Upper lobe of left lung (tissue), 6 donors: ENCODE measurements at regions not wholly inside any gene's neighbourhood (a gene's known extent, or its start where the extent isn't known, plus 50 kb on each side); places are given as distances from the start of the nearest gene placed in this dataset.
"Not testable (repeated sequence)": the region's sequence is repeated elsewhere in the genome, so short reads cannot be mapped to it uniquely, and the experiment has no call there.

Experiments
- ATAC-seq, 2 donors: fragments of 200-7000 bp; cut with Tn5 transposase; one replicate each; pipeline ENCODE4 v1.9.1; 2022; ENCODE audit warnings: mild to moderate bottlenecking in 2 of 2, moderate library complexity in 2 of 2; ENCODE audit not compliant: low FRiP score in 2 of 2
- DNase-seq, 2 donors: peaks; one replicate each; pipeline ENCODE4 v3.0.0-alpha.2; 2019 to 2020
- H3K27ac ChIP-seq, 4 donors: fragments of 200-600 bp; sonication (generic); one replicate each; pipeline ENCODE4 v1.5.1; 2016 to 2019
- H3K27me3 ChIP-seq, 4 donors: fragments of 200-600 bp; sonication (generic); one replicate each; pipeline ENCODE4 v1.5.1; 2017 to 2019
- H3K36me3 ChIP-seq, 4 donors: fragments of 200-600 bp; sonication (generic); one replicate each; pipeline ENCODE4 v1.5.1; 2016 to 2019
- H3K4me1 ChIP-seq, 4 donors: fragments of 200-600 bp; sonication (generic); one replicate each; pipeline ENCODE4 v1.5.1; 2018 to 2019
- H3K4me3 ChIP-seq, 4 donors: fragments of 200-600 bp; sonication (generic); one replicate each; pipeline ENCODE4 v1.5.1; 2017 to 2019; ENCODE audit warnings: mild to moderate bottlenecking in 2 of 4, moderate library complexity in 1 of 4
- H3K9me3 ChIP-seq, 4 donors: fragments of 200-600 bp; sonication (generic); one replicate each; pipeline ENCODE4 v1.5.1; 2018 to 2019
- EP300 ChIP-seq, 4 donors: sonication (generic); formaldehyde crosslinking; IDR thresholded peaks; one replicate each; pipeline ENCODE4 v1.5.1; 2017; ENCODE audit warnings: antibody characterized with exemption in 4 of 4, control low read depth in 2 of 4
- POLR2A ChIP-seq, 4 donors: fragments of 450-650 bp; IDR thresholded peaks; one replicate each; pipeline ENCODE4 v1.5.1; 2016 to 2017; ENCODE audit warnings: antibody characterized with exemption in 4 of 4, mild to moderate bottlenecking in 2 of 4
- POLR2AphosphoS5 ChIP-seq, 2 donors: sonication (generic); formaldehyde crosslinking; IDR thresholded peaks; one replicate each; pipeline ENCODE4 v1.5.1; 2017; ENCODE audit warnings: antibody characterized with exemption in 2 of 2
- whole genome bisulfite sequencing, 2 donors: methylation state at CpG; one replicate each; pipeline ENCODE4 v1.1.5; 2017 to 2018; 5-methylcytosine and 5-hydroxymethylcytosine counted together
- TF ChIP-seq, protein P1 (sequence below), 6 experiments: fragments of 450-650 bp in 4 of 6; fragments of 200-600 bp in 2 of 6; sonication (generic) in 2 of 6; IDR thresholded peaks; one replicate each; pipeline ENCODE4 v1.5.1; 2016 to 2019; ENCODE audit warnings: antibody characterized with exemption in 6 of 6
- donor health status: DM: no; HTN: no; CAD: no; lungs with moderate emphysema.
- donor health status: DM: no; HTN: yes; CAD: no; lungs with severe emphysema.

DNA sequence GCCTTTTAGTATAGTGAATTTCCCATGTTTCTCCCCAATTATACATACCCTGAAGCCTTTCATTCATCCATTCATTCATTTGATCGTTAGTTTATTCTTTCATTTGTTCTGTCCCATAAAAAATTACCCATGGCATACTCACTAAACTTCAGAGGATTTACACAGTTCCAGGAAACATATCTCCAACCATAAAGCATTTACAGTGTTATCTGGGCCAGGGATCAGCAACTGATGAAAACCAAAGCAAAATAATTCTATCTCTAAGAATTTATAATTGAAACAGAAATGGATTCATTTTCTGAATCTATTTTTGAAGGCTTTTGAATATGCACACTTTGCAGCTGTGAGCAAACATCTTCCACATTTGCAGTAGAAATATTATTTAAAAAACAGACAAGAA lies 547.7 kb downstream of the KCNJ2 start:
- no peak overlapping the region for H3K27ac ChIP-seq
- DNase-seq: no peak
- no peaks in the 10 kb centered on the region for H3K9me3 ChIP-seq
- no peaks in the 10 kb centered on the region for H3K36me3 ChIP-seq
- no peak for TF ChIP-seq EP300 (IDR thresholded peaks at IDR 0.05)
- no peak for TF ChIP-seq POLR2A (IDR thresholded peaks at IDR 0.05)
- no peak for TF ChIP-seq POLR2AphosphoS5 (IDR thresholded peaks at IDR 0.05)
- TF ChIP-seq, protein P1, sequence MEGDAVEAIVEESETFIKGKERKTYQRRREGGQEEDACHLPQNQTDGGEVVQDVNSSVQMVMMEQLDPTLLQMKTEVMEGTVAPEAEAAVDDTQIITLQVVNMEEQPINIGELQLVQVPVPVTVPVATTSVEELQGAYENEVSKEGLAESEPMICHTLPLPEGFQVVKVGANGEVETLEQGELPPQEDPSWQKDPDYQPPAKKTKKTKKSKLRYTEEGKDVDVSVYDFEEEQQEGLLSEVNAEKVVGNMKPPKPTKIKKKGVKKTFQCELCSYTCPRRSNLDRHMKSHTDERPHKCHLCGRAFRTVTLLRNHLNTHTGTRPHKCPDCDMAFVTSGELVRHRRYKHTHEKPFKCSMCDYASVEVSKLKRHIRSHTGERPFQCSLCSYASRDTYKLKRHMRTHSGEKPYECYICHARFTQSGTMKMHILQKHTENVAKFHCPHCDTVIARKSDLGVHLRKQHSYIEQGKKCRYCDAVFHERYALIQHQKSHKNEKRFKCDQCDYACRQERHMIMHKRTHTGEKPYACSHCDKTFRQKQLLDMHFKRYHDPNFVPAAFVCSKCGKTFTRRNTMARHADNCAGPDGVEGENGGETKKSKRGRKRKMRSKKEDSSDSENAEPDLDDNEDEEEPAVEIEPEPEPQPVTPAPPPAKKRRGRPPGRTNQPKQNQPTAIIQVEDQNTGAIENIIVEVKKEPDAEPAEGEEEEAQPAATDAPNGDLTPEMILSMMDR (IDR thresholded peaks at IDR 0.05): no peak
- H3K27me3 ChIP-seq: no peaks in the 10 kb centered on the region
- ATAC-seq: no peak
- H3K4me3 ChIP-seq: no peak overlapping the region
- no peaks in the 10 kb centered on the region for H3K4me1 ChIP-seq
- WGBS, 2 donors: 75 to 96% methylated on average over 1 of the region's 1 CpG

DNA sequence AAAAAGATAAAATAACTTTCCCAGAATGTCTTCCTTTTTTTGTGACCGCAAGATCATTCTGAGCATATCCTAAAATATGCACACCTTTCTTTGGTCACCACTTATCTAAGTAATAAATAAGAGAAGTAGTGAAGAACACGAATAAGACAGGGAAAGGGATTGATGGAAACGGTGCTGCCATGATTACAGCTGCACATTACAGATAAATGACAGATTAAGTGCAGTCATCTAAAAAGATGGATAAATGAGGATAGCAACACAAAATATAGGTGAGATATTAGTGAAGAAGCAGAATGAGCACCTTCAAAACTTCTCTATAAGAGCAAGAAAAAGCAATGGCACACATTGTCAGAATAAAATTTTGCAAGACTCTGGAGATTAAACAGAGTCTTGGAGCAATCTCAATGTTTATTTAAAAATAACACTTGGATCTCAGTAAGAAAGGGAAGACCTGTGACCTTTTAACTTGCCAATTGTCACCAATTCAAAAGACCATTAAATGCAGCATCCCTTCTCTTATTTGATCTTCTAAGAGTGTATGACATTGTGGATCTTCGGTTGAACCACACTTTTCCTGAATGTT lies 567.1 kb downstream of the KCNJ2 start:
- no peaks in the 10 kb centered on the region for H3K27me3 ChIP-seq
- no peak for ATAC-seq
- no peaks in the 10 kb centered on the region for H3K4me1 ChIP-seq
- WGBS, 2 donors: 89 to 91% methylated on average over 4 of the region's 4 CpGs
- no peak overlapping the region for H3K27ac ChIP-seq
- no peak overlapping the region for H3K4me3 ChIP-seq
- TF ChIP-seq POLR2A (IDR thresholded peaks at IDR 0.05) (no peak), EP300 (IDR thresholded peaks at IDR 0.05) (no peak), POLR2AphosphoS5 (IDR thresholded peaks at IDR 0.05) (no peak)
- TF ChIP-seq, protein P1 (IDR thresholded peaks at IDR 0.05): no peak
- DNase-seq: no peak
- no peaks in the 10 kb centered on the region for H3K36me3 ChIP-seq
- H3K9me3 ChIP-seq: no peaks in the 10 kb centered on the region

DNA sequence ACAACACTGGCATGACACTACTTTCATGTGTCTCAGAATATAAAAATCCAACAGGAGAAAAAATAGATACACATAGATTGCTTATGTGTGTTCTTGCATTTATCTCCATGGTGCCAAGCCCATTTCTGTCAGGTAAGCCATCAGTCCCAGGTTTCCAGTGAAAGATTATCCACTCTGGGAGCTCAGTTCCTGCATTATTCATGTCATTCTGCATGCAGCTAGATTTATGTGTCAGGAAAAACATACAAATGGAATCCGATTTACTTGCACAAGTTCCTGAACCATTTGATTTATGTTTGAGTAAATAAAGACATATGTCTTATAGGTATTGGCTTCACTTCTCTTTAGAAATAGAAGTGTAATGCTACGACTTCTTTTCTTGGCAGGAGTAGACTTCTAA lies 569.7 kb downstream of the KCNJ2 start:
- Histone ChIP-seq H3K27me3 (no peaks in the 10 kb centered on the region), H3K27ac (no peak overlapping the region), H3K4me1 (no peaks in the 10 kb centered on the region), H3K9me3 (no peaks in the 10 kb centered on the region), H3K4me3 (no peak overlapping the region), H3K36me3 (no peaks in the 10 kb centered on the region)
- ATAC-seq (no peak), DNase-seq (no peak)
- TF ChIP-seq, protein P1 (IDR thresholded peaks at IDR 0.05): no peak
- no peak for TF ChIP-seq POLR2A (IDR thresholded peaks at IDR 0.05)
- TF ChIP-seq EP300 (IDR thresholded peaks at IDR 0.05): no peak
- no peak for TF ChIP-seq POLR2AphosphoS5 (IDR thresholded peaks at IDR 0.05)
- 47 to 63% methylated on average over 2 of the region's 2 CpGs for WGBS, 2 donors

DNA sequence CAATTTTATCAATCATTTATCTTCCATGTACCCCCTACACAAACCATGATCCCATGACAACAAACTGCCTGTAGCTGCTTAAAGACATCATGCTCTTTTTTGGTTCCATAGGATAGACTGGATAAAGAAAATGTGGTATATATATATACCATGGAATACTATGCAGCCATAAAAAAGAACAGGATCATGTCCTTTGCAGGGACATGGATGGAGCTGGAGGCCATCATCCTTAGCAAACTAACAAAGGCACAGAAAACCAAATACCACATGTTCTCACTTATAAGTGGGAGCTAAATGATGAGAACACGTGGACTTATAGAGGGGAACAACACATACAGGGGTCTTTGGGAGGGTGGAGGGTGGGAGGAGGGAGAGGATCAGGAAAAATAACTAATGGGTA lies 577.2 kb downstream of the KCNJ2 start:
- H3K27ac ChIP-seq, H3K36me3 ChIP-seq, ATAC-seq, H3K4me1 ChIP-seq, DNase-seq, H3K9me3 ChIP-seq, H3K4me3 ChIP-seq, H3K27me3 ChIP-seq: not testable (repeated sequence)
- 88 to 92% methylated on average over 1 of the region's 1 CpG for WGBS, 2 donors

DNA sequence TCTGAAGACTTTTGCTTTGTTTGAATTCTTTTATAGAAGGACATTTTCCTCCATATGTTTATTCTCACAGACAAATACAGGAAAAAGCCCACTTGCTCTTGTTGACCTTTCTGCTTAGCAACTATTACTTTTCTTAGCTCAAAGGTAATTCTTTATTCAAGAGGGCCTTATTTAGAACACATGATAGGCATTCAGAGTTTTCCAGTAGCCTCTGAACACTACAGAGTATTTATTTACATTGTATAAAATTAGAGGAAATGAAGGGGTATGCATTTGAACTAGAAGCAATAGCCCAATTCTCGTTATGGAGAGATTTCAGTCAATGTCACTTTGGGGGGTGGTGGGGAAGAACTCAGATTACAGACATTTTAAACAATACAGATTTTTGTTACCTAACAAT lies 581.7 kb downstream of the KCNJ2 start:
- 49 to 74% methylated on average over 1 of the region's 1 CpG for WGBS, 2 donors
- no peaks in the 10 kb centered on the region for H3K4me1 ChIP-seq
- TF ChIP-seq, protein P1 (IDR thresholded peaks at IDR 0.05): no peak
- TF ChIP-seq EP300 (IDR thresholded peaks at IDR 0.05): no peak
- no peak for TF ChIP-seq POLR2A (IDR thresholded peaks at IDR 0.05)
- TF ChIP-seq POLR2AphosphoS5 (IDR thresholded peaks at IDR 0.05): no peak
- no peaks in the 10 kb centered on the region for H3K9me3 ChIP-seq
- no peak overlapping the region for H3K4me3 ChIP-seq
- H3K27me3 ChIP-seq: no peaks in the 10 kb centered on the region
- no peaks in the 10 kb centered on the region for H3K36me3 ChIP-seq
- ATAC-seq (no peak), DNase-seq (no peak)
- H3K27ac ChIP-seq: no peak overlapping the region

DNA sequence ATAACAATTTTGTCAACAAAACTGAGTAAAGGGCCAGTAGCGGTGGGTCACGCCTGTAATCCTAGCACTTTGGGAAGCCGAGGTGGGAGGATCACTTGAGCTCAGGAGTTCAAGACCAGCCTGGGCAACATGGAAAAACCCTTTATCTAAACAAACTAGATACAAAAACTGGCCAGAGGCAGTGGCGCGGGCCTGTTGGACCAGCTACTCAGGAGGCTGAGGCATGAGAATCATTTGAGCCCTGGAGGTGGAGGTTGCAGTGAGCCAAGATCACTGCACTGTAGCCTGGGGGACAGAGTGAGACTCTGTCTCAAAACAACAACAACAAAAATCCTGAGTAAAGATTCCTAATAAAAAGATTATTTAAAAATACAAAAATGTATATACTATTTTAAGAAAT lies 583.1 kb downstream of the KCNJ2 start:
- H3K4me1 ChIP-seq, H3K4me3 ChIP-seq, H3K9me3 ChIP-seq, H3K27me3 ChIP-seq, DNase-seq, H3K27ac ChIP-seq, H3K36me3 ChIP-seq, ATAC-seq: not testable (repeated sequence)
- WGBS, 2 donors: 88 to 93% methylated on average over 5 of the region's 5 CpGs
